HG03159 (cell line): ENCODE measurements at regions not wholly inside any gene's neighbourhood (a gene's known extent, or its start where the extent isn't known, plus 50 kb on each side); places are given as distances from the start of the nearest gene placed in this dataset.
"Not testable (repeated sequence)": the region's sequence is repeated elsewhere in the genome, so short reads cannot be mapped to it uniquely, and the experiment has no call there.

ENCODE experiments used
- ATAC-seq: cut with Tn5 transposase; IDR thresholded peaks from one replicate; pipeline ENCODE4 v1.9.1; 2021; ENCODE audit warnings: mild to moderate bottlenecking, moderate library complexity; ENCODE audit not compliant: unreplicated experiment

DNA sequence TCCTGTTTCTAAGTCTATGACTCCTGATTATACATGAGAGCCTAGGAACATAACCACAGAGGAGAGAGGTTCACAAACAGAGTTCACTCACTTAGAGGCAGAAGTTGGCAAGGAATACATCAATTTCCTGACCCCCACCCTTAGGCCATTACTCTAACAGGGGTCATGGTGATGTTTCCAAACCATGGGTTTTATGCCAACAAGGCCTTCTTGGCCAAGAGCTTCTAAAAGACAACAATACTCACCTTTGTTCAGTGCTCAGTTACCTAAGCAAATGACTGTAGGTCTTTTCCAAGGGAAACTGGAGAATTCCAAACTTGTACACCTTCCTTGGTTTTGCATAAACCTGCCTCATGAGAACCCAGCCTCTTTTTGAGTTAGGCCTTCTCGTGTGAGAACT is 52.6 kb downstream of the ERICH4 start:
- ATAC-seq: no peak

DNA sequence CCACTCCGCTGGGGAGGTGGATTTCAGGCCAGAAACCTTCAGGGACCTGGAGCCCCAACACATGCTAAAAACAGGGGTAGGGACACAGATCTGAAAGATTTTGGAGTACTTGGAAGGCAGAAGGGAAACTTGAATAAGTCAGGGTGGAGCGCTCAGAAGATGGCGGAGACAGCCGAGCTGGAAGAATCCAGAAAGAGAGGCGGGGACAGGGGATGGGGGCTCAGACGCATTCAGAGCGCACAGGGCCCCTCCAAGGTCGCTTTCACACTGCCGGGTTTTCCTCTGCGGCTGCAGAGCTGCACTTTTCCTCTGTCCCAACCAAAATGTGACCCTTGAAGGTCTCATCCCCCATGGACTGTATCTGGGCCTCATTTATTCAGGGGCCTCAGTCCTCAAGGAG is 56.9 kb downstream of the ERICH4 start:
- no peak for ATAC-seq

DNA sequence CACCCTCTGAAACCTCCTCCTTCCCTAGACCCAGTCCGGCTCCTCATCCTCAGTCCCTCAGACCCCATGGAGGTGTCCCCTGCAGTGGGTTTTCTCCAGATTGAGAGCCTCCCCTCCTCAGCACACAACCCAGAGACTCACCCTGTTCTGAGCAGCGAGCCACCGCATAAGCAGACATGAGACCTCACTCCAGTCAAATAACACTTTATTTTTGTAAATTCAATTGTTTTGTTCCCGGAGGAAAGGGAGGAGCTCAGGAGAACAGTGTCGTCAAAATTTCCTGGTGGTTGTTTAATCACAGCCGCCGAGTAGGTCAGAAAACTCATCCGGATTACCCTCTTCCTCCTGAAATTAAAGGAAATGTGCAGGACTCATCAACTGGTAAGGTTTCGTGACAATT is 57.5 kb downstream of the ERICH4 start:
- no peak for ATAC-seq

DNA sequence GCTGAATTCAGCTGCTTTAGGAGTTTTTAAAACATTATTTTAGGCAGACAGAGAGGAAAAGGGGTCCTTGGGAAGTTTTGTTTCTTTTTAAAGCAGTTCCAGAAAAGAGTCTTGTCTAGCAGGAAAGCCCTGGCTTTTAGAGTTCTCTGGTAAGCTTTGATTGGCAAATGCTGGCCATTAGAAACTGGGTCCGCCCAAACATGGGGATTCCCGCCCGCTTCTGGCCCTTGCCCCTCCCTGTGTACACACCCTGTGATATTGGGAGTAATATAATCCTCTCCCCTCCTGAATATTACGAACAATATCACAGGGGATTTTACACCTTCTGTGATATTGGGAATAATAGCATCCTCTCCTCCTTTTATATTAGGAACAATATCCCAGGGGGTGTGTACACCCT is 58.9 kb downstream of the ERICH4 start:
- ATAC-seq: no peak

DNA sequence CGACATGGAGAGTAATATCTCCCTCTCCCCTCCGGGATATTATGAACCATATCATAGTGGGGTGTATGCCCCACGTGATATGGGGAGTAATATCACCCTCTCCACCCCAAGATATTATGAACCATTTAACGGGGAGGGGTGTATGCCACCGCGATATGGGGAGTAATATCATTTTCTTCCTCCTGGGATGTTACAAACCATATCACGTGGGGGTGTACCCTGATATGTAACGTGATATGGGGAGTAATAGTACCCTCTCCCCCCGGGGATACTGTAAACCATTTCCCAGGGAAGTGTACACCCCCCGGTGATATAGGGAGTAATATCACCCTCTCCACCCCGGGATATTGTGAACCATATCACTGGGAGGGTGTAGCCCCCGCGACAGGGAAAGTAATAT is 62.1 kb downstream of the ERICH4 start:
- ATAC-seq: no peak

DNA sequence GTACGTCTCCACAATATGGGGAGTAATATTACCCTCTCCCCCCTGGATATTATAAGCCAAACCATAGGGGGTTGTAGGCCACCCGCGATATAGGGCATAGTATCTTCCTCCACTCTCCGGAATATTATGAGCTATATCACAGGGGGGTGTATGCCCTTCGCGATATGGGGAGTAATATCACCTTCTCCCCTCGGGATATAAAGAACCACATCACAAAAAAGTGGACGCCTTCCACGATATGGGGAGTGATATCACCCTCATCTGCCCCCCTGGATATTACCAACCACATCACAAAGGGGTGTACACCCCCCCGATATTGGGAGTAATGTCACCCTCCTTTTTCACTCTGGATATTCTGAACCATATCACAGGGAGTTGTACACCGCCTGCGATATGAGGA is 65.5 kb upstream of the CEACAM21 start:
- no peak for ATAC-seq

DNA sequence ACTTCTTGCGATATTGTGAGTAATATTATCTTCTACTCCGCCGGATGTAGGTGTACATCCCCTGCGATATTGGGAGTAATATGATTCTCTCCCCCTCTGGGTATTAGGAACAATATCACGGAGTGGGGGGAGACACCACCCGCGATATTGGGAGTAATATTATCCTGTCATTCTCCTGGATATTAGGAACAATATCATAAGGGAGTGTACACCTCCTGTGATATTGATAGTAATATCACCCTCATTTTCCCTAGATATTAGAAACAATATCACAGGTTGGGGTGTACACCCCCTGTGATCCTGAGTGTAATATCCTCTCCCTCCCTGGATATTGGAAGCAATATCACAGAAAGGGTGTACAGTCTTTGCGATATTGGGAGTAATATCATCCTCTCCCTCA is 64.3 kb upstream of the CEACAM21 start:
- ATAC-seq: no peak

DNA sequence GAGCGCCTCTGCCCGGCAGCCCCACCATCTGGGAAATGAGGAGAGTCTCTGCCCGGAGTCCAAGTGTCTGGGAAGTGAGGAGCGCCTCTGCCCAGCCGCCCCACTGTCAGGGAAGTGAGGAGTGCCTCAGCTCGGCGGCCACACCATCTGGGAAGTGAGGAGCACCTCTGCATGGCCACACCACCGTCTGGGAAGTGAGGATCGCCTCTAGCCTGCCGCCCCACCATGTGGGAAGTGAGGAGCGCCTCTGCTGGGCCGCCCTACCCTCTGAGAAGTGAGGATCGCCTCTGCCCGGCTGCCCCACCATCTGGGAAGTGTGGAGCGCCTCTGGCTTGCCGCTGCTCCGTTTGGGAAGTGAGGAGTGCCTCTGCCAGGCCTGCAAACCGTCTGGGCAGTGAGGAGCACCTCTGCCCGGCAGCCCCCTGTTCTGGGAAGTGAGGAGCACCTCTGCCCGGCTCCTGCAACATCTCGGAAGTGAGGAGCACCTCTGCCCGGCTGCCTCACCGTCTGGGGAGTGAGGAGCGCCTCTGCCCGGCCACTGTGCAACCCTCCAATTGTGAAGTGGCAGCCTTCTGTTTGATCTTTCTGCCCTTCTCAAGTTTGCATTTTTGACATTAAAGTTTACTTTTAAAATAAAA is 60.8 kb upstream of the CEACAM21 start:
- no peak for ATAC-seq

DNA sequence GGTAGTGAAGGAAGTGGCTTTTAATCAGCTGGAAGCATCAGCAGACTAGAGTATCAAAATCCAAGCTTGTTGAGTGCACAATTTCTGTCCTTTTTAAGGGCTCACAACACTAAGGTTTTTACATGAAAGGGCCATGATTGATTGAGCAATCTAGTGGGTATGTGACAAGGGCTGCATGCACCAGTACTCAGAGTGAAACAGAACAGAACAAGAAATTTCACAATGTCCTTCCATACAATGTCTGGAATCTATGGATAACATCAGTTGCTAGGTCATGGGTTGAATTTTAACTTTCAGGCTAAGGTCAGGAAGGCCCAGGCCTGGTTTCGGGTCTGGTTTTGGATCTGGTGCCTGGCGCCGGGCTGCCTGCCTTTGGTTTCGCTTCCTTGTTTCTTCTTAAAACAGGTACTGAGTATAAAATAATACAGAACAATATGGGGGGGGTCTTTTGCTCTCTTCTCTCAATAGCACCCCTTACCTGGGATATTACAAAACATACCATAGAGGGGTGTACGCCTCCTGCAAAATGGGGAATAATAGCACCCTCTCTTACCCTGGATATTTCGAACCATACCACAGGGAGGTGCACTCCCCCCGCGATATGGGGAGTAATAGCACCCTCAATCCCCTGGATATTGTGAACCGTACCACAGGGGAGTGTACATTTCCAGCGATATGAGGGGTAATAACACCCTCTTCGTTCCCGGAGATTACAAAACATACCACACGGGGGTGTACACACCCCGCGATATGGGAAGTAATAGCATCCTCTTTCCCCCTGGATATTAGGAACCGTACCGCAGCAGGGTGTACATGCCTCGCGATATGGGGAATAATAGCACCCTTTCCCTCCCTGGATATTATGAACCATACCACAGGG is 59.4 kb upstream of the CEACAM21 start:
- not testable (repeated sequence) for ATAC-seq

DNA sequence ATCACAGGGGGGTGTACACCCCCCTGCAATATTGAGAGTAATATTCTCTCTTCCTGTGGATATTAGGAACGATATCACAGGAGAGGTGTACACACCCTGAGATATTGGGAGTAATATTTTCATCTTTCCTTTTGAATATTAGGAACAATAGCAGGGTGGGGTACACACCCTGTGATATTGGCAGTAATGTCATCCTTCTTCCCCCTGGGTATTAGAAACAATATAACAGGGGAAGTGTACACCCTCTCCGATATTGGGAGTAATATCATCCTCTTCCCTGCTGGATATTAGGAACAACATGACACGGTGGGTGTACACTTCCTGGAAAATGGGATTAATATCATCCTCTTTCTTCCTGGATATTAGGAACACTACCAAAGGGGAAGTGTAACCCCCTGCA is 57.8 kb upstream of the CEACAM21 start:
- ATAC-seq: no peak

DNA sequence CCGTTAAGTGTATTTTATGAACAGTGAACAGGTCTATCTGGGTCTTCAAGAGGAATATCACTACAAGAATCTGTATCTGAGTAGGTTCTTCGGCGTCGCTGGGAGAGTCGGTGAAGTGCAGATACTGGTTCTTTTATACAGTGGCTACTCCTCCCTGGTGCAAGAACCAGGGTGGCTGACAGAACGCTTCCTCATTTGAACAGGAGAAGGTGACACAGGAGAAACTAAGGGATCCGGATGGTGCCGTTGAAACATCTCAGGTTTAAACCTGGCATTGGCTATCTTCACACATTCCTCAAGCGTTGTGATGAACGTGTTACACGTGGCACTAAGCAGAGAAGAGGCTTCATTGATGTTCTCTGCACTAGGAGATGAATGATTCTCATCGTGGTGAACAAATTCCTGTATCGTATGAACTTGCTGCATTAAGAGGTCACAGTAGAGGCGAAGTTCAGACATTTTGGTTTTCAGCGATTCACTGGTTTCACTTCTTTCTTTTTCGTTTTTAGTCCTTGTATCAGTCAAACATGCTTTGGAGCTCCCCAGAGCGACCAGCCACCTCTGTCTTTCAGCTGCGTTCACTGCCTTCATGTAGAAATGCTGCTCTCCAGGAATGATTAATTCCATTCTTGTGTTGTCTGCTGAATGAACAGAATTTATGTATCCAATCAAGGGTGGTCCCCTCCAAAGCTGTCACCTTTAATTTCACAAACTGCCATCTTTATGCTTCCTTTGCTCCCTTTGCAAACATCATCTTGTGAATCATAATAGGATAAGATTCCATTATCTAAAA is 54.6 kb upstream of the CEACAM21 start:
- ATAC-seq: peak; percentile 67

DNA sequence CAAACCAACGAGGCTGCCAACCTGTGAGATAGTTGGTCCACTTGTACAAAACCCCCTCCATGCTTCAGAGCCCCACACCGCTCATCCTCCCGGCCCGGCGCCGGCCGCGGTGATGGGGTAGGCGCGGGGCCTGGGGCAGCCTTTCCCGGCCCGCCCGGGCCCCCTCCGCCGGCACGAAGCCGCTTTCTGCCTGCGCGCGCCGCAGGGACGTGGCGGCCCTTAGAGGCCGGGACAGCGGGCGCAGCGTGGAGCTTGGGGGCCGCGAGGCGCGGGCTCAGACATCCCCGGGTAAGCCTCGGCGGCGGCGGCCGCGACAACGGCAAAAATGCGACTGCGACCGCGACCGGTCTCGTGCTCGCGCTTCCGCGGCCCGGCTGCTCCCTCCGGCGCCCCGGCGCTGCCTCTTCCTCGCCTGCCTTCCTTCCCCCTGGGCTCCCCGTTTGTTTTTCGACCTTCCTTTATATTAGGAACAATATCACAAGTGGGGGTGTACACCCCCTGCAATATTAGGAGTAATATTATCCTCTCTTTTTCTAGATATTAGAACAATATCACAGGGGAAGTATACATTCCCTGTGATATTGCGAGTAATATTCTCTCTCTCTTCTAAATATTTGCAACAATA is 53.9 kb upstream of the CEACAM21 start:
- peak; percentile 30 for ATAC-seq

DNA sequence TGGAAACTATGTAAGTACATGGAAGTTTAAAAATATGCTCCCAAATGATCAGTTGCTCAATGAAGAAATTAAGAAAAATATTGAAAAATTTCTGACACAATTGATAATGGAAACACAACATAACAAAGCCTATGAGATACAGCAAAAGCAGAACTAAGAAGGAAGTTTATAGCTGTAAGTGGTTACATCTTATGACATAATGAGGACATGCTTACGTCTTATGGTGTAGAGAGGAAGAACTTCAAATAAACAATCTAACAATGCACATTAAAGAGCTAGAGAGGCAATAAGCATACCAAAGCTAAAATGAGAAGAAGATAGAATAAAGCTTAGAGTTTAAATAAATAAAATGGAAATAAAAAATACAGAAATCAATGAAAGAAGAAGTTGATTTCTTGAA is 50.0 kb upstream of the CEACAM21 start:
- no peak for ATAC-seq
